ENCODE measurements at regions not wholly inside any gene's neighbourhood (a gene's known extent, or its start where the extent isn't known, plus 50 kb on each side); places are given as distances from the start of the nearest gene placed in this dataset.
"Not testable (repeated sequence)": the region's sequence is repeated elsewhere in the genome, so short reads cannot be mapped to it uniquely, and the experiment has no call there.

DNA sequence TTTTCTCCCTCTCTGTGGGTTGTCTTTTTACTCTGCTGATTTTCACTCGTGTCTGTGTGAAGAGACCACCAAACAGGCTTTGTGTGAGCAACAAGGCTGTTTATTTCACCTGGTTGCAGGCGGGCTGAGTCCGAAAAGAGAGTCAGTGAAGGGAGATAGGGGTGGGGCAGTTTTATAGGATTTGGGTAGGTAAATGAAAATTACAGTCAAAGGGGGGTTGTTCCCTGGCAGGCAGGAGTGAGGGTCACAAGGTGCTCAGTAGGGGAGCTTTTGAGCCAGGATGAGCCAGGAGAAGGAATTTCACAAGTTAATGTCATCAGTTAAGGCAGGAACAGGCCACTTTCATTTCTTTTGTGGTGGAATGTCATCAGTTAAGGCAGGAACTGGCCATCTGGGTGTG lies 729.6 kb downstream of the TRHDE start:
- TF ChIP-seq, protein P1, sequence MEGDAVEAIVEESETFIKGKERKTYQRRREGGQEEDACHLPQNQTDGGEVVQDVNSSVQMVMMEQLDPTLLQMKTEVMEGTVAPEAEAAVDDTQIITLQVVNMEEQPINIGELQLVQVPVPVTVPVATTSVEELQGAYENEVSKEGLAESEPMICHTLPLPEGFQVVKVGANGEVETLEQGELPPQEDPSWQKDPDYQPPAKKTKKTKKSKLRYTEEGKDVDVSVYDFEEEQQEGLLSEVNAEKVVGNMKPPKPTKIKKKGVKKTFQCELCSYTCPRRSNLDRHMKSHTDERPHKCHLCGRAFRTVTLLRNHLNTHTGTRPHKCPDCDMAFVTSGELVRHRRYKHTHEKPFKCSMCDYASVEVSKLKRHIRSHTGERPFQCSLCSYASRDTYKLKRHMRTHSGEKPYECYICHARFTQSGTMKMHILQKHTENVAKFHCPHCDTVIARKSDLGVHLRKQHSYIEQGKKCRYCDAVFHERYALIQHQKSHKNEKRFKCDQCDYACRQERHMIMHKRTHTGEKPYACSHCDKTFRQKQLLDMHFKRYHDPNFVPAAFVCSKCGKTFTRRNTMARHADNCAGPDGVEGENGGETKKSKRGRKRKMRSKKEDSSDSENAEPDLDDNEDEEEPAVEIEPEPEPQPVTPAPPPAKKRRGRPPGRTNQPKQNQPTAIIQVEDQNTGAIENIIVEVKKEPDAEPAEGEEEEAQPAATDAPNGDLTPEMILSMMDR (IDR thresholded peaks at IDR 0.05; ENCODE audit: low read depth, low read length, poor library complexity, severe bottlenecking): not testable (repeated sequence)
- TF ChIP-seq EZH2phosphoT487 (IDR thresholded peaks at IDR 0.05; ENCODE audit: borderline replicate concordance, low read length): not testable (repeated sequence)

All from DOHH2 (cell line).